HEK293 (cell line): ENCODE measurements at regions not wholly inside any gene's neighbourhood (a gene's known extent, or its start where the extent isn't known, plus 50 kb on each side); places are given as distances from the start of the nearest gene placed in this dataset.

Experiments
- CTCF ChIA-PET: fragments of 350-600 bp; formaldehyde crosslinking; extraction: SDS; loops from one replicate; lab custom pipeline; 2021; ENCODE audit warnings: antibody characterized with exemption; lab: Yijun Ruan, JAX
- POLR2A ChIA-PET: fragments of 300-600 bp; formaldehyde crosslinking; extraction: SDS; loops from one replicate; lab custom pipeline; 2020; ENCODE audit warnings: antibody characterized with exemption, inconsistent platforms; lab: Yijun Ruan, JAX
- H3K27ac ChIP-seq: fragments of 200-500 bp; sonication (Bioruptor generic); 2 replicates; pipeline ENCODE4 v1.5.1; 2014; ENCODE audit warnings: low read depth, low read length, control low read depth, inconsistent platforms; ENCODE audit errors: extremely low read depth
- H3K36me3 ChIP-seq, 2 experiments: fragments of 200-500 bp in 1 of 2; sonication (Bioruptor generic) in 1 of 2; 1 replicate in 1 of 2; 2 replicates in 1 of 2; pipeline ENCODE4 v1.5.1; 2014 to 2017; ENCODE audit warnings: inconsistent platforms in 2 of 2, low read length in 2 of 2; ENCODE audit not compliant: control insufficient read depth in 2 of 2, insufficient read depth in 1 of 2
- H3K4me1 ChIP-seq: fragments of 200-500 bp; sonication (Bioruptor generic); 2 replicates; pipeline ENCODE4 v1.5.1; 2014; ENCODE audit warnings: mild to moderate bottlenecking, low read length, inconsistent platforms; ENCODE audit not compliant: control insufficient read depth, insufficient read depth
- H3K4me3 ChIP-seq: 2 replicates; pipeline ENCODE4 v1.5.1; 2011; ENCODE audit warnings: low read depth, mild to moderate bottlenecking, control low read depth, low read length, moderate library complexity
- H3K9me3 ChIP-seq: fragments of 200-500 bp; sonication (Bioruptor generic); 2 replicates; pipeline ENCODE4 v1.5.1; 2014; ENCODE audit warnings: low read depth, low read length, inconsistent platforms; ENCODE audit not compliant: control insufficient read depth, insufficient read depth
- BCL11B ChIP-seq: fragments of 450-650 bp; formaldehyde crosslinking; IDR thresholded peaks from 2 replicates; pipeline ENCODE4 v1.5.1; 2016; ENCODE audit warnings: low read depth, missing biosample characterization, missing genetic modification characterization
- MZF1 ChIP-seq: fragments of 450-650 bp; formaldehyde crosslinking; IDR thresholded peaks from 2 replicates; pipeline ENCODE4 v1.5.1; 2017; ENCODE audit warnings: missing biosample characterization, missing genetic modification characterization, borderline replicate concordance
- SALL2 ChIP-seq: fragments of 450-650 bp; formaldehyde crosslinking; IDR thresholded peaks from 2 replicates; pipeline ENCODE4 v1.5.0; 2017; ENCODE audit warnings: missing biosample characterization, mild to moderate bottlenecking, missing genetic modification characterization, borderline replicate concordance
- SCRT2 ChIP-seq: fragments of 450-650 bp; formaldehyde crosslinking; IDR thresholded peaks from 2 replicates; pipeline ENCODE4 v1.5.1; 2016; ENCODE audit warnings: missing biosample characterization, missing genetic modification characterization
- YY1 ChIP-seq: fragments of 450-650 bp; formaldehyde crosslinking; IDR thresholded peaks from 2 replicates; pipeline ENCODE4 v1.5.1; 2018; ENCODE audit warnings: missing biosample characterization, missing genetic modification characterization
- ZBTB1 ChIP-seq: fragments of 450-650 bp; formaldehyde crosslinking; IDR thresholded peaks from 2 replicates; pipeline ENCODE4 v1.5.1; 2016; ENCODE audit warnings: missing biosample characterization, missing genetic modification characterization
- ZBTB11 ChIP-seq: fragments of 450-650 bp; formaldehyde crosslinking; conservative IDR thresholded peaks from 2 replicates; pipeline ENCODE4 v1.5.1; 2016; ENCODE audit warnings: low read depth, missing biosample characterization, missing genetic modification characterization
- ZNF239 ChIP-seq: fragments of 450-650 bp; formaldehyde crosslinking; IDR thresholded peaks from 2 replicates; pipeline ENCODE4 v1.5.1; 2016; ENCODE audit warnings: missing biosample characterization, missing genetic modification characterization
- ZNF280C ChIP-seq: fragments of 450-650 bp; formaldehyde crosslinking; IDR thresholded peaks from 2 replicates; pipeline ENCODE4 v1.5.1; 2016; ENCODE audit warnings: missing biosample characterization, missing genetic modification characterization
- ZNF341 ChIP-seq: fragments of 450-650 bp; formaldehyde crosslinking; IDR thresholded peaks from 2 replicates; pipeline ENCODE4; 2016; ENCODE audit warnings: low read depth, missing biosample characterization, missing genetic modification characterization
- ZNF362 ChIP-seq: fragments of 450-650 bp; formaldehyde crosslinking; IDR thresholded peaks from 2 replicates; pipeline ENCODE4 v1.5.1; 2016; ENCODE audit warnings: missing biosample characterization, missing genetic modification characterization
- ZNF843 ChIP-seq: fragments of 450-650 bp; formaldehyde crosslinking; IDR thresholded peaks from 2 replicates; pipeline ENCODE4 v1.5.1; 2016; ENCODE audit warnings: missing biosample characterization, missing genetic modification characterization
- ZSCAN4 ChIP-seq: fragments of 450-650 bp; formaldehyde crosslinking; IDR thresholded peaks from 2 replicates; pipeline ENCODE4 v1.5.1; 2017; ENCODE audit warnings: missing biosample characterization, missing genetic modification characterization

GRCh38 chr7:136514776-136515175 lies 353.7 kb upstream of the CHRM2 start (continued):
- no peak for TF ChIP-seq YY1 (tag by site-specific recombination)

- no peaks in the 10 kb centered on the region for H3K36me3 ChIP-seq
- no peak overlapping the region for H3K27ac ChIP-seq
- no peaks in the 10 kb centered on the region for H3K9me3 ChIP-seq
- ChIA-PET CTCF (no interaction called here), POLR2A (no interaction called here)
- H3K4me3 ChIP-seq, result no peak overlapping the region
- TF ChIP-seq SALL2 (tag by site-specific recombination) (no peak), ZNF362 (tag by site-specific recombination) (no peak), ZBTB1 (tag by site-specific recombination) (no peak), ZNF843 (tag by site-specific recombination) (no peak)
- H3K4me1 ChIP-seq, result no peaks in the 10 kb centered on the region
These were observed 354.7 kb upstream of the CHRM2 start for GRCh38 chr7:136513744-136514143.

- POLR2A ChIA-PET, result no interaction called here
- TF ChIP-seq ZBTB11 (tag by site-specific recombination) (no peak), MZF1 (tag by site-specific recombination) (no peak), SCRT2 (tag by site-specific recombination) (no peak), ZNF280C (no peak), ZNF341 (tag by site-specific recombination) (no peak), ZSCAN4 (tag by site-specific recombination) (no peak), ZNF239 (tag by site-specific recombination) (no peak), BCL11B (no peak)
- TF ChIP-seq, all 188 proteins: peak for 0
- CTCF ChIA-PET, result no interaction called here
These were observed 359.0 kb upstream of the CHRM2 start for GRCh38 chr7:136509466-136509865.

More at GRCh38 chr7:136509466-136509865, 359.0 kb upstream of the CHRM2 start:
- Histone ChIP-seq H3K4me3 (no peak overlapping the region), H3K9me3 (no peaks in the 10 kb centered on the region), H3K36me3 (no peaks in the 10 kb centered on the region), H3K4me1 (no peaks in the 10 kb centered on the region), H3K27ac (no peak overlapping the region)
